Peyer's patch (tissue), 4 donors: ENCODE measurements at regions not wholly inside any gene's neighbourhood (a gene's known extent, or its start where the extent isn't known, plus 50 kb on each side); places are given as distances from the start of the nearest gene placed in this dataset.

ENCODE experiments used
- CTCF ChIP-seq, 6 experiments: fragments of 450-650 bp in 4 of 6; fragments of 200-600 bp in 2 of 6; sonication (generic) in 1 of 6; IDR thresholded peaks; one replicate each; pipeline ENCODE4 v1.5.1; 2017 to 2019; ENCODE audit warnings: antibody characterized with exemption in 6 of 6, mild to moderate bottlenecking in 3 of 6, moderate library complexity in 1 of 6
- POLR2A ChIP-seq, 2 donors: fragments of 450-650 bp; IDR thresholded peaks; one replicate each; pipeline ENCODE4 v1.5.1; 2017; ENCODE audit warnings: antibody characterized with exemption in 2 of 2, mild to moderate bottlenecking in 2 of 2, moderate library complexity in 2 of 2

- TF ChIP-seq CTCF (IDR thresholded peaks at IDR 0.05) (no peak), POLR2A (IDR thresholded peaks at IDR 0.05) (no peak)
Measured at GRCh38 chr12:60174476-60174875, 578.6 kb downstream of the SLC16A7 start.
